GM12865 (cell line): ENCODE measurements at regions not wholly inside any gene's neighbourhood (a gene's known extent, or its start where the extent isn't known, plus 50 kb on each side); places are given as distances from the start of the nearest gene placed in this dataset.
"Not testable (repeated sequence)": the region's sequence is repeated elsewhere in the genome, so short reads cannot be mapped to it uniquely, and the experiment has no call there.

ENCODE experiments used
- DNase-seq: peaks from one replicate; pipeline ENCODE4 v3.0.0; 2010; ENCODE audit warnings: low read depth
- H3K4me3 ChIP-seq: 2 replicates; pipeline ENCODE4 v1.5.1; 2011; ENCODE audit warnings: mild to moderate bottlenecking, low read depth, low read length, control low read depth
- TF ChIP-seq, protein P1 (sequence below): IDR thresholded peaks from 2 replicates; pipeline ENCODE4 v1.5.1; 2011; ENCODE audit warnings: low read length, control low read depth, low read depth, inconsistent platforms; ENCODE audit not compliant: insufficient read depth; ENCODE audit errors: missing control alignments

- no peak overlapping the region for H3K4me3 ChIP-seq
- no peak for DNase-seq
- TF ChIP-seq, protein P1, sequence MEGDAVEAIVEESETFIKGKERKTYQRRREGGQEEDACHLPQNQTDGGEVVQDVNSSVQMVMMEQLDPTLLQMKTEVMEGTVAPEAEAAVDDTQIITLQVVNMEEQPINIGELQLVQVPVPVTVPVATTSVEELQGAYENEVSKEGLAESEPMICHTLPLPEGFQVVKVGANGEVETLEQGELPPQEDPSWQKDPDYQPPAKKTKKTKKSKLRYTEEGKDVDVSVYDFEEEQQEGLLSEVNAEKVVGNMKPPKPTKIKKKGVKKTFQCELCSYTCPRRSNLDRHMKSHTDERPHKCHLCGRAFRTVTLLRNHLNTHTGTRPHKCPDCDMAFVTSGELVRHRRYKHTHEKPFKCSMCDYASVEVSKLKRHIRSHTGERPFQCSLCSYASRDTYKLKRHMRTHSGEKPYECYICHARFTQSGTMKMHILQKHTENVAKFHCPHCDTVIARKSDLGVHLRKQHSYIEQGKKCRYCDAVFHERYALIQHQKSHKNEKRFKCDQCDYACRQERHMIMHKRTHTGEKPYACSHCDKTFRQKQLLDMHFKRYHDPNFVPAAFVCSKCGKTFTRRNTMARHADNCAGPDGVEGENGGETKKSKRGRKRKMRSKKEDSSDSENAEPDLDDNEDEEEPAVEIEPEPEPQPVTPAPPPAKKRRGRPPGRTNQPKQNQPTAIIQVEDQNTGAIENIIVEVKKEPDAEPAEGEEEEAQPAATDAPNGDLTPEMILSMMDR = no peak
These were observed 602.1 kb downstream of the VGLL3 start for GRCh38 chr3:86388820-86389219.

GRCh38 chr3:86382556-86382955 is 608.4 kb downstream of the VGLL3 start:
- no peak for DNase-seq
- TF ChIP-seq, protein P1 = no peak
- no peak overlapping the region for H3K4me3 ChIP-seq

GRCh38 chr3:86381247-86381646 is 609.7 kb downstream of the VGLL3 start:
- TF ChIP-seq, protein P1 = no peak
- H3K4me3 ChIP-seq = no peak overlapping the region
- DNase-seq = no peak

GRCh38 chr3:86379280-86379679 is 611.7 kb downstream of the VGLL3 start:
- no peak for DNase-seq
- TF ChIP-seq, protein P1 = no peak
- H3K4me3 ChIP-seq = no peak overlapping the region

GRCh38 chr3:86378829-86379228 is 612.1 kb downstream of the VGLL3 start:
- TF ChIP-seq, protein P1 = no peak
- DNase-seq = no peak
- no peak overlapping the region for H3K4me3 ChIP-seq

DNA sequence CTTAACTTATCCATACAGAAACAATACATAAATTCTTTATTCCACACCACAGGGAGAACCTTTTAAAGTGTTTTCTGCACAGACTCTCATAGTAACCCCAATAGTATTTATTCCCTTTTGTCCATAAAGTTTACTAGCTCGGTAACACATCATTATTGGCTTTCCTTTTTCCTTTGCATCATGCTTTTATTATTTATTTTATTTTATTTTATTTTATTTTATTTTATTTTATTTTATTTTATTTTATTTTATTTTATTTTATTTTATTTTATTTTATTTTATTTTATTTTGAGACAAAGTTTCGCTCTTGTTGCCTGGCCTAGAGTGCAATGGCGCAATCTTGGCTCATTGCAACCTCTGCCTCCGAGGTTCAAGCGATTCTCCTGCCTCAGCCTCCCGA is 655.4 kb downstream of the VGLL3 start:
- H3K4me3 ChIP-seq, DNase-seq: not testable (repeated sequence)

DNA sequence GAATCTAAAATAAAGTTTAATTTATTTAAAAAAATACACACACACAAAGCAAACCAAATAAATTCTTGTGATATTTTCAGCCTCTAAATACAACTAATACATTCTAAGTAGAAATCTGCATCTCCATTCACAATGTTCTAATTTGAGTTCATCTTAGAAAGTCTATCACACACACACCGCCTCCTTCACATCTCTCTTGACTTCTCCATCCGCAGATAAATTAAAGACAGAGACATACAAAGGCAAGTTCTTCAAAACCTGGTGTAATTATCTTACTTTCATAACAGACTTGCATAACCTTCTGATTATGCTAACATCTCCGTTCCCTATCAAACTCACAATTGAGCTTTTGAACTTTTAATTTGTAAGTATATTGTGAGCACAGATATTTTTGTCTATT is 657.3 kb downstream of the VGLL3 start:
- no peak overlapping the region for H3K4me3 ChIP-seq
- TF ChIP-seq, protein P1 = no peak
- no peak for DNase-seq
